KOPT-K1 (cell line): ENCODE measurements at regions not wholly inside any gene's neighbourhood (a gene's known extent, or its start where the extent isn't known, plus 50 kb on each side); places are given as distances from the start of the nearest gene placed in this dataset.

Source experiments
- H3K27ac ChIP-seq: fragments of 200-600 bp; sonication (generic); 2 replicates; pipeline ENCODE4 v1.5.1; 2016; ENCODE audit warnings: antibody characterized with exemption, mild to moderate bottlenecking, low read depth, low read length; ENCODE audit not compliant: poor library complexity, severe bottlenecking
- H3K36me3 ChIP-seq: fragments of 200-600 bp; sonication (generic); 2 replicates; pipeline ENCODE4 v1.5.1; 2017; ENCODE audit warnings: antibody characterized with exemption, mild to moderate bottlenecking, low read length, moderate library complexity; ENCODE audit not compliant: insufficient read depth
- H3K9me3 ChIP-seq: fragments of 200-600 bp; sonication (generic); 2 replicates; pipeline ENCODE4 v1.5.1; 2017; ENCODE audit warnings: antibody characterized with exemption, low read length, mild to moderate bottlenecking; ENCODE audit not compliant: insufficient read depth, poor library complexity, severe bottlenecking

DNA sequence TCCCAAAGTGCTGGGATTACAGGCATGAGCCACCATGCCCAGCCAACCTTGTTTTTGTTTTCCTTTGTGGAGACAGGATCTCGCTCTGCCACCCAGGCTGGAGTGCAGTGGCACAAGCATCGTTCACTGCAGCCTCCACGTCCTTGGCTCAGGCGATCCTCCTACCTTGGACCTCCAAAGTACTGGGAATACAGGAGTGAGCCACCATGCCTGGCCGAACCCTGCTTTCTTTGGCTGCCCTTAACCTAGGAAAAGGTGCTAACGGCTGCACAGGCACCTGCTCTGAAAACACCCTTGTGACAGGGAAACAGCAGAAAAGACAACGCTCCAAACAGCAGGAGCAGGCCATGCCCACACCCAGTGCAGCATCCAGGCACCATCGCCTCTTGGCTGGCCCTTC lies 71.9 kb downstream of the OAT start:
- H3K9me3 ChIP-seq = no peaks in the 10 kb centered on the region
- H3K36me3 ChIP-seq = no peaks in the 10 kb centered on the region
- no peak overlapping the region for H3K27ac ChIP-seq

DNA sequence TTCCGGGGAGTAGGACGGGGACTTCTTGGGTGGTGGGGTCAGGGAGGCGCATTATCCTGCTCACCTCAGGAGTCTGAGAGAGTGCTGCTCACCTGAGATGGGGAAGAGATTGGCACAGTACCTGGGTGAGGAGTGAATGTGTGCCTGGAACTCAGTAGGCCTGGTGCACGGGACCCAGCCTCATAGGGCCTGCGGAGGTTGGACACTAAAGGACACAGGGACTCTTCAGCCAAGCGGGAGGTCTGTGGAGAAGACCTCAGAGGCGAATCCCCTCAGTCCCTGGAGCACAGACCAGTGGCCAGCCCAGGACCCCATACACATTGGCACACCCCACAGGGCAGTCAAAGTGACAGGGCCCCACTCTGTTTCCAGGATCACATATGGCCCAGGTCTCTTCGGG lies 73.2 kb downstream of the OAT start:
- no peaks in the 10 kb centered on the region for H3K36me3 ChIP-seq
- H3K9me3 ChIP-seq = no peaks in the 10 kb centered on the region
- no peak overlapping the region for H3K27ac ChIP-seq

DNA sequence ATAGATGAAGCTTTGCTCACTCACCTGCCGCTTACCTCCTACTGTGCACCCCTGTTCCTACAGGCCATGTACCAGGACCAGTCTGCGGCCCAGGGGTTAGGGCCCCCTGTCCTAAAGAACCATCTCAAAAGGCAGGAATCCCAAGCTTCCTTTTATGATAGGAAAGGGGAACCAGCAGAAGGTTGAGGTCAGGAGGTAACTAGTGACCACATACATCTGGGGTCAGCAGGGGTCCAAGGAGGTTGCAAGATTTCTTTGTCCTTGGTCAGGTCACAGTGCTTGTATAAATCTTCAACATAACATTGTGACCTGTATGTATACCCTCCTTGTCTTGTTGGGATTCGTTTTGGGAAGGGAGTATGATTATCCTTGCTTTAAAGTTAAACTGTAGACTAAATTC lies 73.8 kb downstream of the OAT start:
- no peaks in the 10 kb centered on the region for H3K9me3 ChIP-seq
- H3K36me3 ChIP-seq = no peaks in the 10 kb centered on the region
- H3K27ac ChIP-seq = no peak overlapping the region

DNA sequence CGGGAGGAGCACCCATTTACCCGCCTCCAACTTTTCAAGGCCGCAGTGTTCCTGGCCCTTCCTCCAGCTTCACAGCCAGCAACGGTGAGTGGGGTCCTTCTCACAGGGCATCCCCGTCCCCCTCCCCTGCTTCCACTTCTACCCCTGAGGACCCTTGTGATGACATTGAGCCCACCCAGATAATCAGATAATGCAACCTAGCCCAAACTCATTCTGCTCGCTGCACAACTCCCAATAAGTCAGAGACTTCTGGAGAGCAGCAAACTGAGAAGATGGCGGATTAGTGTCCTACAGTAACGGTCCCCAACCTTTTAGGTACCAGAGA lies 74.5 kb downstream of the OAT start:
- no peaks in the 10 kb centered on the region for H3K36me3 ChIP-seq
- no peak overlapping the region for H3K27ac ChIP-seq
- no peaks in the 10 kb centered on the region for H3K9me3 ChIP-seq

DNA sequence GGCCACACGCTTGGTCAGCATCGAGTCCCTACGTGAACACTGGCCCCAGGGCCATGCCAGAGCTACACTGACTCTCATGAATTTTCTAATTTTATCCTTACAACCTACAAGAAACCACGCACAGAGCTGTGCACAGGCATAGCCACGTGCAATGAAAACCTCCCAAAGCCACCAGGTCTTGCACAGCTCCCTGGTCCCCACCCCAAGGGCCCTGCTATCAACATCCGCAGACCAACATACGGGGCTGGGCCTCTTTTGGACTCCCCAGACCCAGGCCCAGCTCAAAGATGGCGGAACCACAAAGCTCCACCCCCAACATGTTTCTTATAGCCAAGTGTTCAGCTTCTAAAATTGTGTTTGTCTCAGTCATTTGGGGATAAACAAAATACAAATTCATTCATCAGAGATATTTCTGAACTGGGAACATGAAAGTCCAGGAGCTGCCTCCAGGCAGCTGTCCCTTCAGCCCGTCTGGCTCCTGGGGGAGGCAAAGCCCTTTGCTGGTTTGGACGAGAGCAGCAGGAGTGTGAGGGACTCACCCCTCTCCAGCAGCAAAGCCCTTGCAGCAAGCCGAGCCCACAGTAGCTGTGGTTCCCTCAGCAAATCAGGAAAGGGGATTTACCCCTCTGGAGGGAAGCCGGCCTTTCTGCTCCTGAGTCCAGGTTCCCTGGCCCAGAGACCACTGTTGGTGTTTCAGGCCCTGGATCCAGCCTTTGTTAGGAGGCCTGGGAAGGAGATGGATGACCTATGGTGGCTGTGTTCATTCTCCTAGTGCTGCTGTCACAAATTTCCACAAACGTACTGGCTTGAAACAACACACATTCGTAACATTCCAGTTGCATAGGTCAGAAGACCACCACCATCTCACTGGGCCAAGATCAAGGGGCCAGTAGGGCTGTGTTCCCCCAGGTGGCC lies 75.1 kb downstream of the OAT start:
- no peak overlapping the region for H3K27ac ChIP-seq
- H3K36me3 ChIP-seq = no peaks in the 10 kb centered on the region
- H3K9me3 ChIP-seq = no peaks in the 10 kb centered on the region

DNA sequence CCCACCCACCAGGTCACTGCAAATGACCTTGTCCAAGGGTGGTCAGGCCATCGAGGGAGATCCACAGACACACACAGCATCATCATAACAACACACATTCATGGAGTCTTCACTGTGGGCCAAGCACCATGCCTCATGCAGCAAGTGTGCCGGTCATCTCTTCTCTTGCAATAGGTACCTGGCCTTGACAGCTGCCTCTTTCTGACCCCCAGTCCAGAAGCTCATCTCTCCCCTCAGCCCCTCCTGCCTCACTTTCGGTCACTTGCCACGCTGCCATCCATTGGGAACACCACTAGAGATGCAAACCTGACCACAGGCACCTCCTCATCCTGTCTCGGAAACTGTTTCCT lies 75.9 kb downstream of the OAT start:
- H3K9me3 ChIP-seq = no peaks in the 10 kb centered on the region
- no peaks in the 10 kb centered on the region for H3K36me3 ChIP-seq
- H3K27ac ChIP-seq = no peak overlapping the region

DNA sequence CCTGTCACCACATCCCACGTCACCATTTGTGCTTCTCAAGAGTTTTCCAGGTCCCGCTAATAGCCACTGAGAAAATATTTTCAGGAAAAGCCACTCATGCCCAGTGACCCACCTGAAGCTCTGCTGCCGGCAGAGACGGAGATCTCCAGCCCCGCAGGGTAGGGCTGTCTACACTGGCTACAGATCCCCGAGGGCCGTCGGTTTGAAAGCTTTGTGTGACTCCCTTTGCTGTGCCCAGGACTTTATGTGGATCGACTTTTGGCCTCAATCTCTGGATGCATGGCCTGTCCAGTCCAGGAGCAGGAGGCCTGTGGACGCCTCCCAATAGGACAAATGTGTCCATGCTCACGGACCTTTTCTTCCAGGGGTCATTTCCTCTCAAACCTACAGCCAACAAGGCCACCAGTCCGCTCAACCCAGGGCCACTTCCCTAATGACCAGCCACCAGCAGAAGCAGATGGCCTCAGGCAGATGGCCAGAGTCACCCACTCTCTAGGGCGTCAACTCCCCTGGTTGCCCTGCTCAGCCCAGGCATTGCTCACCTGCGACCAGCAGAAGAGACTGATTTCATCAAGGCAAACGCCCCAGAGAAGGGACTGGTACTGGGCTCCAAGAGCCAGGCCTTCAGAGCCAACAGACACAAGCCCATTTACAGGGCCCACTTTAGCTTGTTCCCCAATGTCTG lies 76.4 kb downstream of the OAT start:
- no peak overlapping the region for H3K27ac ChIP-seq
- no peaks in the 10 kb centered on the region for H3K36me3 ChIP-seq
- H3K9me3 ChIP-seq = no peaks in the 10 kb centered on the region

DNA sequence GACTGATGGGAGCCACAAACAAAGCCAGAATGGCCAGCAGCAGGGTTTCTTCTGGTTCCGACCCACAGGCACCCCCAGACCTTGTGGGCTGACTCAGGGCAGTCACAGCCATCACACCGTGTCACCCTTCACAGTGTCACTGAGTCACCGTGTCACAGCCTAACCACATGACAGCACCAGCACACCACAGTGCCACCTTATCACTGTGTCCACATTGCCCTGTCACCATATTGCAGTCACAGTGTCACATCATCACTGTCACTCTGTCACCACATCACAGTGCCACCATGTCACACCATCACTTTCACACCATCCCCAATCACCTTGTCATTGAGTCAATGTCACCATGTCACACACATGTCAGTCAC lies 77.0 kb downstream of the OAT start:
- H3K9me3 ChIP-seq = no peaks in the 10 kb centered on the region
- H3K27ac ChIP-seq = peak overlapping the region; percentile 13
- no peaks in the 10 kb centered on the region for H3K36me3 ChIP-seq

DNA sequence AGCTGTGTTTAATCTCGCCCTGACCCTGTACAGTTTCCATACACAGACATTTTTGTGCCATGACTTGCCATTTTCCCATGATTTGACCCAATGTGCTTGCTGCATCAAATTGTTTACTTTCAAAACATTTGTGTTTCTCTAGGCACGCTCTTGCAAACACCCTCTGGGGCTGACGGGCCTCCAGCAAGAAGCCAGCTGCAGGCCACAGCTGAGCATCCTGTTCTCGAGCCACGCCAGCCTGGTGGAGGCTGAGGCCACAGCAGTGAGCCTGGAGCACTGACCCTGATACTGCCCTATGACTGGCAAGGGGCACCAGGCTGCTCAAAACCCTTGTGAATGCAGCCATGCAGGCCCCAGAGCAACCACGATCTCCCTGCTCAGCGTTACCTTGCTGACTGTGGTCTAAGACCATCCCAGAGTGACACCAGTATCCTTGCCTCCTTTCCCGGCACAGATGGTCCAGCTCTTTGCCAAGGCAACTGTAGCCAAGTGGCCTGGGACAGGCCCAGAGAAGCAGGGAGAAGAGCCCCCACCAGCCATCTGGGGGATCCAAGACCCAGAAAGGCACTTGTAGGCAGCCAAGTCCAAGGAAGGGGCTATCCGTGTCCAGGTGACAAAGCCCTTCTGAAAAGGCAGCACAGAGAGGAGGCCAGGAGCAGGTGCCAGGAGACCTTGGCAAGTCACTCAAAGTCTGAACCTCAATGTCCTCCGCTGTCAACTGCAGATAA lies 78.5 kb downstream of the OAT start:
- Histone ChIP-seq H3K36me3 (no peaks in the 10 kb centered on the region), H3K27ac (no peak overlapping the region), H3K9me3 (no peaks in the 10 kb centered on the region)

DNA sequence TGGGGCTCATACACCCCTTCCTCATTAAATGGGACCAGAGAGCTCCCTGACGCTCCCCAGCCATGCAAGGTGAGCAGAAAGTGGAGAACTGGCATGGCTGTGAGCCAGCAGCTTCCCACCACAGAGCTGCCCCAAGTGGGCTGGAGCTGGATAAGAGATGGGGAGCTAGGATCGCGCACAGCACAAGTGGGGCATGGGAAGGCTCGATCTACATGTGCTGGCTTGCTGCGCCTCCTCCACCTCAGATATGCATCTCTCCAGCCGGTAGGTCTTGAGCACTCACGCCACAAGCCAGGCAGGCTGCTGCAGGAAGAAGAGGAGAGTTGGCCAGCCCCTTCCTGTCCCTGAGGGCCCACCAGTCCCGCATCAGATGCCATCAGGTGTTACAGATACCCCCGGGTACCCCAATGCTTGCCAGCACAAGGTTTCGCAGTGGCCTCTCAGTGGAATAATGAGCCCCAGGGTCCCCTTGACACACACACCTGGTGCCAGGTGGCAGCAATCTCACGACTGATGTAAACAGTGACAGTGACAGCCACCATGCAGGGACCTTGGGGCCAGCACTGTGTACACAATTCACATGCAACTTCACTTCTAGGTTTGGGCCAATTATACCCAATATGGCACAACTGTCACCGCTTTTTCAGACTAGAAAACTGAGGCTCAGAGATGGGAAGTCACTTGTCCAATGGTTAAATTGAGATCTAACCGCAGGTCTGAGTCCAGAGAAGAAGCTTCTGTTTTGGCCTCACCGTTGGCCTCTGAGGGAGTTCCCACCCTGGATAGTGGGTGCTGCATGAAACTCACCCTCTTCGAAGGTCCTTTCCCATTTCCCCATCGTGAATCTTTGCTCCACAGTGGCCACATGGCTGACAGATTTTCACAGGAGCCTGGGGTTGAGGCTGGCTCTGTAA lies 79.3 kb downstream of the OAT start:
- Histone ChIP-seq H3K9me3 (no peaks in the 10 kb centered on the region), H3K27ac (no peak overlapping the region), H3K36me3 (no peaks in the 10 kb centered on the region)

DNA sequence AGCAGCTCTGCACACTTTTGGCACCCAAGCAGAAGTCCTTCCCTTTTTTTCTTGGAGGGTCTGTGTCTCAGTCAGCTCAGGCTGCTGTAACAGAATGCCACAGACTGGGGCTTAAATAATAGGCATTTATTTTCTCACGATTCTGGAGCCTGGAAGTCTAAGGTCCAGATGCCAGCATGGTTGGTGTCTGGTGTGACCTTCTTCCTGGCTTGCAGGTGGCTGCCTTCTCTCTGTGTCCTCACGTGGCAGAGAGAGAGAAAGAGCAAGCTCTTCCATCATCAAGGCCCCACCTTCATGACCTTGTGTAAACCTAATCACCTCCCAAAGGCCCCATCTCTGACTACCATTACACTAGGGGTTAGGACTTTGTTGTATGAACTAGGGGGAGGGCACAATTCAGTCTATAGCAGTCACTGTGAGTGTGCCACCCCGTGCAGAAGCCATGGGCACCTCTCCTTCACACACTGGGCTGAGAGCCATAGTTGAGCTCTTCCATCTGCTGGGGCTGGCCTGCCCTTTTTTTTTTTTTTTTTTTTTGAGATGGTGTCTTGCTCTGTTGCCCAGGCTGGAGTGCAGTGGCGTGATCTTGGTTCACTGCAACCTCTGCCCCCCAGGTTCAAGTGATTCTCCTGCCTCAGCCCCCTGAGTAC lies 80.3 kb downstream of the OAT start:
- no peak overlapping the region for H3K27ac ChIP-seq
- no peaks in the 10 kb centered on the region for H3K36me3 ChIP-seq
- no peaks in the 10 kb centered on the region for H3K9me3 ChIP-seq

DNA sequence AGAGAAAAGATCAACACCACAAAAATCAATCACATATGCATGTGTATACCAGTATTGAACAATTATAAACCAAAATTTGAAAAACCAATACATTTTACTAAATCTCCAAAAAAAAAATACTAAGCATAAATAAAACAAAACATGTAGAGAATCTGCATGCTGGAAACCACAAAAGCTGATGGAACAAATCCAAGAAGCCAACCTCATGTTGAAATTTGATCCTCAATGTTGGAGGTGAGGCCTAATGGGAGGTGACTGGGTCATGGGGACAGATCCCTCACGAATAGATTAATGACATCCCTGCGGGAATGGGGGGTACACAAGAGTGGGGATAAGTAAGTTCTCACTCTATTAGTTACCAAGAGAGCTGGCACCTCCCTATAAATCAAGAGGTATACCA lies 82.5 kb downstream of the OAT start:
- H3K9me3 ChIP-seq = peaks cover 19% of the 10 kb centered on the region
- H3K36me3 ChIP-seq = no peaks in the 10 kb centered on the region
- H3K27ac ChIP-seq = no peak overlapping the region

DNA sequence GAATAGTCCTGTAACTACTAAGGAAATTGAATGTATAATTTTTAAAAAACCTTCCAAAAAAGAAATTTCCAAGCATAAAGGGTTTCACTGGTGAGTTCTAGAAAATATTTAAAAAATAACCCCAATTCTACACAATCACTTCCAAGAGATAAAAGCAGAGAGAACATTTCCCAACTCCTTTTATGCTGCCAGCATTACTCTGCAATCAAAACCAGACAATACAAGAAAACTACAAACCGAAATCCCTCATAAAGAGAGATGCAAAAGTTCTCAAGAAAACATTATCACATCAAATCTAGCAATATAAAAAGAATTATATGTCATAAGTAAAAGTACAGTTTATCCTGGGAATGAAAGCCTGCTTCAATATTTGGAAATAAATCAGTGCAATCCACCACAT lies 84.8 kb downstream of the OAT start:
- peaks cover 23% of the 10 kb centered on the region for H3K9me3 ChIP-seq
- no peaks in the 10 kb centered on the region for H3K36me3 ChIP-seq
- no peak overlapping the region for H3K27ac ChIP-seq

DNA sequence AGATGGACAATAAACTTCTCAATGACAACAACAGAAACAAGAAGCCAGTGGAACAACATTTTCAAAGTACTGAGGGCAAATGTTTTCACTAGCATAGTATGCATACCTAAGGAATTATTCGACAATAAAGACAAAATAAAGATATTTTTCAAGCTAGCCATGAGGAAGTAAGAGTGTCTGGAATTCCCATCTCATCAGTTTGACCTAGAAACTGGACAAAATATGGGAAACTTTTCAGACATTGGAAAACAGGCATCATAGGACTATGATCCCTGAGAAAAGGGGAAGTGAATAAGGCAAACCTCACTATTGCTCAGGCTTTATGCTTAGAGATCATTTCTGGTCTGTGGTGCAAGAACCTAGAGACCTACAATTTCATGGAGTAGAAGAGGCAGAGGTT lies 86.3 kb downstream of the OAT start:
- H3K27ac ChIP-seq = no peak overlapping the region
- no peaks in the 10 kb centered on the region for H3K36me3 ChIP-seq
- peaks cover 23% of the 10 kb centered on the region for H3K9me3 ChIP-seq
